GM18508 (cell line): ENCODE measurements at regions not wholly inside any gene's neighbourhood (a gene's known extent, or its start where the extent isn't known, plus 50 kb on each side); places are given as distances from the start of the nearest gene placed in this dataset.
"Not testable (repeated sequence)": the region's sequence is repeated elsewhere in the genome, so short reads cannot be mapped to it uniquely, and the experiment has no call there.

ENCODE experiments used
- ATAC-seq: cut with Tn5 transposase; IDR thresholded peaks from one replicate; pipeline ENCODE4 v1.9.1; 2021; ENCODE audit warnings: moderate number of reproducible peaks; ENCODE audit not compliant: insufficient read depth, unreplicated experiment

DNA sequence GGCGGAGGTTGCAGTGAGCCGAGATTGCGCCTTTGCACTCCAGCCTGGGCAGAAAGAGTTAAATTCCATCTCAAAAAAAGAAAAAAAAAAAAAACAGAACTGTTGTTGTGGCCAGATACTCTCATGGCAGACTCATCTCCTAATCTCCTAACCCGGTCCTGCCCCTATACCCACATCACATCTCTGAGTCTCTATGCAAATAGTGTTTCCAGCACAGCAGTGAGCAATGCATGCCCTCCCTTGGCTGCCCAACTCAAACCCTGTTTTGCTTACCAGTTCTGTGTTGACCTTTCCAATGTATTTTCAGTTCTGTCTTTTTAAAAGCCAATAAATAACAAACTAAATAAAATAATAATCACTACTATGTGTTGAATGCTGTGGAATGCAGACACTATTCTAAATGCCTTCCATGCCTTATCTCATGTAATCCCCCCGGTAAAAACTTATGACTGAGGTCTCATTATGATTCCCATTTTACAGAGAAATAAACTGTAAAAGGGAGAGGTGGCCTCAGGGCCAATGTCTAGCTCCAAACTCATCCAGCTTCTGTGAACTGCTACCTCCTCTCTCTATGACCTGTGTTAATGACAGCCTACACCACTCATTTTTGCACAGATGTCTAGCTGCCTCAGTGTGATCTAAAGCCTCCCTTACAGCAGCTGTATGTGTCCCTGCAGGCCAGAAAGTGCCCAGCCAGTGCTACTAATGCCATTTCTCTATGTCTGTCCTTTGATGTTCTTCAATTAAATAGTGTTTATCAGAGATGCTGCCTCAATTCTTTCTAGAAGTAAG, 289.8 kb downstream of the HS3ST3B1 start:
- no peak for ATAC-seq

GRCh38 chr17:14585099-14585498, 284.2 kb downstream of the HS3ST3B1 start:
- no peak for ATAC-seq

DNA sequence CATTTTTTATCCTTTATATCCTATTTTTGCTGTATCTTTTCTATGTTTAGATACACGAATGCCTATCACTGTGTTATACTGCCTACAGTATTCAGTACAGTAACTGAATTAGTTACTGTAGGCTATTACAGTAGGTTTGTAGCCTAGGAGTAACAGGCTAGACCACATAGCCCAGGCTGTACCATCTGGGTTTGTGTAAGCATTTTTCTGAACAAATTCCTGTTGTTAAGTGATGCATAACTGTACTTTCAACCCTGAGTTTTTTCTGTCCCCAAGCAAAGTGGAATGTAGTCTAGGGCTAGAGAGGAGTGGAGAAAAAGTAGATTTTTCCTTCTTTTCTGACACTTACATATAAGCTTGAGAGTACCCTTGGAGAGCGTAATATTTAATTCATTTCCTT, 282.1 kb downstream of the HS3ST3B1 start:
- no peak for ATAC-seq

GRCh38 chr17:14581186-14581830, 280.4 kb downstream of the HS3ST3B1 start:
- no peak for ATAC-seq

DNA sequence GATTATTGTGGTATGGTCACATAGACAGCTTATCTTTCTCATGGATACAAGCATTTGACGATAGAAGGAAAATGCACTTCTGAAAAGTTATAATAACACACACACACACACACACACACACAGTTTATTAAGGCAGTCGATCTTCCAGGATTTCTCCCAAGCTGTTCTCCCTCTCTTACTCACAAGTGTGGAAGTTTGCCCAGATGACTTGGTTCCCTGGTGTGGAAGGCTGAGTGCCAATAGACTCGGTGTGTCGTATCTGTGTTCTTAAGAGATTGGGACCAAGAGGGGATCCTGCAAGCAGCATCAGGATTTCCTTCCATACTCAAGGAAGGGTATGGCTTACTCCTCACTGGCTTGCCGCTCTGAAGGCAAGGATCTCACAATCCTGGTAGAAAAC, 279.6 kb downstream of the HS3ST3B1 start:
- ATAC-seq: no peak

DNA sequence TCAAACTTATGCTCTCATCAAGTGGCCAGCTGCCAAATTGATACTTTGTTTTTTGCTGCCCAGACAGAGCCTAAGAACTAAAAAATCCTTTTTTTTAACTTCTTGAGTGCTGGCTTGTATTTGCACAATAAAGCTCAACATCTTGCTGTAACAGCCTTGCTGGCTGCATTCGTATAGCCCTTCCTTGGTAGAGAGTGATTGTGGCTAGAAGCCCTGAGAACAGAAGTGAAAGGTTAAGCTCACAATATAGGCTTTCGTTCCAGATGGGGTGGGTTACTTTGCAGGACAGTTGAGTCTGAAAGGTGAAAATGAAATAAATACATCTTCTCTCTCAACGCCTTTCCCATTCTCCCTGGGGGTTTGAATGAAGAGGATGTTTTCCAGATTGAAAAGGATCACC, 278.8 kb downstream of the HS3ST3B1 start:
- ATAC-seq: no peak

- ATAC-seq: no peak
Measured at GRCh38 chr17:14575471-14575953, 274.6 kb downstream of the HS3ST3B1 start.

DNA sequence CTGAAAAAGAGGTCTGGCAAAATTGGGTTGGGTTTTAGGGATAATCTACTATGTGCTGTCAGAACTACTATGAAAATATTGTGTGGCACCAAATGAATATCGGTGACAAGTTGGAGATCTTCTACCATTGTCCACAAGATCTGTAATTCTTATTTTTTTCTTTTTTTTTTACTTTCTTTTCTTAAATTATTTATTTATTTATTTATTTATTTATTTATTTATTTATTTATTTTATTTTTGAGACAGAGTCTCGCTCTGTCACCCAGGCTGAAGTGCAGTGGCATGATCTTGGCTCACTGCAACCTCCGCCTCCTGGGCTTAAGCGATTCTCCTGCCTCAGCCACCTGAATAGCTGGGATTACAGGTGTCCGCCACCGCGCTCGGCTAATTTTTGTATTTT, 259.4 kb downstream of the HS3ST3B1 start:
- not testable (repeated sequence) for ATAC-seq

DNA sequence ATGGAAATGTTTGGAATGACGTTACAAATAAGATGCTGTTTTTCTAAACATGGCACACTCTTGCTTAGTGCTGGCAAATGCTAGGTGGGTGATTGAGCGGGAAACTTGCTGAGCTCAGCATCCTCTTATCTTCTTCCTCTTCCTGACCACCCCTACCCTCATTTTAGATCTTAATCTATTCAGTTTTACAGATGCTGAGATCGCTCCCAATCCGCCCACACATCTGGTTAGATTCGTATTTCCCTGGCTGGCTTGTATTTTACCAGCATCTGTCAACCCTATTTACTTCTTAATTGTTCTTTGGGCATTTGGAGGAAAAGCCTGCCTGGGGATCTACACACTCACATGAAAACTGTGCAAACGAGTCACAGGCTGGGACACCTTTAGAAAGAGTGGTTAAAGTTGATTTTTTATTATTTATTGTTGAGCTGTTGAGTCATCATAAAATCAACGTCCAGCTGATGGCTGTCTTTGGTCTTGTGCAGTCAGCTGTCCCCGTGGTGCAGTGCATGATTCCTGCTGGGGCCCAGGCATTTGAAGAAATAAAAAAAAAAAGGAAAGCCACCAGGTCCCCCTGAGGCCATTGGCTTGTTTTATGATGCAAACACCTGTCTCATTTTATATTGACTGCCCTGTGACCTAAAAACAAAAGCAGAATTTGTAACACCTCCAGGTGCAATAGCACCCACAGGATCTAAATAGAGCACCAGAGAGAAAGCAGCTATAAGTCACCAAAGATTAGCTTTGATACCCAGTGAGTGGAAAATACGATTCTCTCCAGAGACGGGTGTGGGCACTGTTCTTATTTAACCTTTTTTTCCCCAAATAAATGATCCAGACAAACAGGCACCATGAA, 258.6 kb downstream of the HS3ST3B1 start:
- ATAC-seq: no peak

GRCh38 chr17:14557480-14557879, 256.6 kb downstream of the HS3ST3B1 start:
- ATAC-seq: no peak

- no peak for ATAC-seq
Measured at GRCh38 chr17:14553847-14554246, 253.0 kb downstream of the HS3ST3B1 start.

DNA sequence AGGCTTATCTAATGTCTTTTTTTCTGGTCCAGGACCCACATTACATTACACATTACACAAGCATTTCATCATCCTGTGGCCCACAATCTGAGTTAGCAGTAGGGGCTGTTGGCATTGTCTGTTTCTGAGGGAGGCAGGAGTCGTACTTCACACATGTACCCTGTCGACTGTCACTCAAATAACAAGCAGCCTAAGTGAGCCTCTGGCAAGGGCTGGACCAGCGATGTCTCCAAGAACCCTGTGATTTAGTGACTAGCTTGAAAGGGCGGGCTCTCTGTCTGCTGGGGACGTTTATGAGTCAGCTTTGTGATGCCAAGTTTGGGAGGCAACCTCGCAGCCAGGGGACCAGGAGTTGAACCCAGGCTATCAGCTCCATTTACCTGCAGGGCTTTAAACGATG, 251.4 kb downstream of the HS3ST3B1 start:
- ATAC-seq: no peak

DNA sequence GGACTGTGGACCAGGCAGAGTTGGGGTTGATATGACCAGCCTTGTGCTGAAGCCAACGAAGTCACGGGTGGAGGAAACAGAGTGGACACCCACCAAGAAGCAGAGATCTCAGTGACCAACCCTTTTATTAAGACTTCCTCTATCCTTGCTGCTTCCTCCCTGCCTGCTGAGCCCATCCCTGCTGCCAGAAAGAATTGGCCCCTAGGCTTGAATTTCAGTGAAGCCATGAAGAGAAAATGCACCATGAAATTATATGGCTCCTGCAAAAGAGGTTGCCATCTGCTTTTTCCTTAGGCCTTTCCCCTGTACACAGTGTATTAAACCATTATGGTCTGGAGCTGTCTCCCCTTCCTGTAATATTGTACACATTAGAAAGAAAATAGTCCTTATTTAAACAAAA, 246.7 kb downstream of the HS3ST3B1 start:
- ATAC-seq: no peak

- no peak for ATAC-seq
Measured at GRCh38 chr17:14547016-14547415, 246.1 kb downstream of the HS3ST3B1 start.

DNA sequence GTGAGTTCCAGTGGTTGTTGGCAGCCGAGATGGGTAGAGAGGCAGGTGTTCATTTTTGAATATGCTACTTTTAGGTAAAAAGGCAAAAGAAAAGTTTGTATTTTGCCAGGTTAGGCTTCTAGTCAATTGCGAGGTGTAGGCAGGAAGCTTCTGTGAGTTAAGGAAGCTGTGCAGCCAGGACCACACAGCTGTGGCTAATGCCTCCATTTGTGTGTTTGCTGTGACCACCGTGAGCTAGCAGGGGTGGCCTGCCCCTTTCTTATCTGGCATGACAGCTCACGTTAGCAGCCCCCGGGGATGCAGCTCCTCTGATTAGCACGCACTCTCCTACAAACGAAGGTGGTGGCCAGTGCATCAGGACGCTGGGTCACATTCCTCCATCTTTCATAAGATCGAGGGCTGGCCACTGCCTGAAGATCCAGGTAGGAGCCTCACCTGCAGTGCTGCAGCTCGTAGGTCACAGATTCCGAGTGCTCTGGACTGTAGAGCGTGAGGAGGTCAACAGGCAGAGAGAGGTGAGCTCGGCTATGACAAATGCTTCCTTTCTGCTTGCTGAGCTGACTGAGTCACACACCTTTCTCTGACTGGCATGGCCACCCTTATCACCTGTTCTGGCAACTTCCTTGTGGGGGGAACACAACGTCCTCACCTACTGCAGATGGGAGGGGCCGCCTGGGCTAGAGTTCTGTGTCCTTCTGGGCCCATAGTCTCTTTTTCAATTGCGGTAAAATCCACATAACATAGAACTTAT, 244.4 kb downstream of the HS3ST3B1 start:
- ATAC-seq: no peak

GRCh38 chr17:14541714-14542113, 240.8 kb downstream of the HS3ST3B1 start:
- no peak for ATAC-seq

- ATAC-seq: no peak
Measured at GRCh38 chr17:14539801-14540200, 238.9 kb downstream of the HS3ST3B1 start.

DNA sequence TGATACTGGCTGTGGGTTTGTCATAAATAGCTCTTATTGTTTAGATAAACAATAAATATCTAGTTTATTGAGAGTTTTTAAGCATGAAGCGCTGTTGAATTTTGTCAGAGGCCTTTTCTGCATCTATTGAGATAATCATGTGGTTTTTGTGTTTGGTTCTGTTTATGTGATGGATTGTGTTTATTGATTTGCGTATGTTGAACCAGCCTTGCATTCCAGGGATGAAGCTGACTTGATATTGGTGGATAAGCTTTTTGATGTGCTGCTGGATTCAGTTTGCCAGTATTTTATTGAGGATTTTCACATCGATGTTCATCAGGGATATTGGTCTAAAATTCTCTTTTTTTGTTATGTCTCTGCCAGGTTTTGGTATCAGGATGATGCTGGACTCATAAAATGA, 231.4 kb downstream of the HS3ST3B1 start:
- not testable (repeated sequence) for ATAC-seq

GRCh38 chr17:14525551-14526455, 224.9 kb downstream of the HS3ST3B1 start:
- ATAC-seq: no peak
